H9 (cell line): ENCODE measurements at regions not wholly inside any gene's neighbourhood (a gene's known extent, or its start where the extent isn't known, plus 50 kb on each side); places are given as distances from the start of the nearest gene placed in this dataset.

Experiments used
- DNase-seq: peaks from one replicate; pipeline ENCODE4 v3.0.0-alpha.2; 2017
- H2AFZ ChIP-seq: one replicate; pipeline ENCODE4 v1.6.1; 2013; ENCODE audit warnings: mild to moderate bottlenecking, low read length, control low read depth, moderate library complexity
- H2AK5ac ChIP-seq: 2 replicates; pipeline ENCODE4 v1.6.1; 2013; ENCODE audit warnings: low read length, control low read depth, mixed read lengths; ENCODE audit not compliant: insufficient read length
- H2BK120ac ChIP-seq: one replicate; pipeline ENCODE4 v1.6.1; 2013; ENCODE audit warnings: low read depth, mild to moderate bottlenecking, low read length, control low read depth, inconsistent platforms; ENCODE audit not compliant: poor library complexity, severe bottlenecking
- H2BK12ac ChIP-seq: 2 replicates; pipeline ENCODE4 v1.6.1; 2013; ENCODE audit warnings: low read length, control low read depth, mixed read lengths, low read depth; ENCODE audit not compliant: insufficient read length
- H2BK15ac ChIP-seq: 2 replicates; pipeline ENCODE4 v1.6.1; 2013; ENCODE audit warnings: low read depth, low read length, control low read depth
- H2BK20ac ChIP-seq: one replicate; pipeline ENCODE4 v1.6.1; 2013; ENCODE audit warnings: low read depth, mild to moderate bottlenecking, low read length, control low read depth, inconsistent platforms; ENCODE audit not compliant: poor library complexity, severe bottlenecking
- H2BK5ac ChIP-seq: 2 replicates; pipeline ENCODE4 v1.6.1; 2013; ENCODE audit warnings: low read length, control low read depth, mixed read lengths; ENCODE audit not compliant: insufficient read length
- H3K14ac ChIP-seq: 2 replicates; pipeline ENCODE4 v1.6.1; 2013; ENCODE audit warnings: low read length, control low read depth; ENCODE audit not compliant: insufficient read depth
- H3K18ac ChIP-seq: 2 replicates; pipeline ENCODE4 v1.6.1; 2013; ENCODE audit warnings: low read depth, mild to moderate bottlenecking, mixed read lengths, low read length, control low read depth; ENCODE audit not compliant: insufficient read length
- H3K23ac ChIP-seq: 2 replicates; pipeline ENCODE4 v1.6.1; 2013; ENCODE audit warnings: low read length, control low read depth, mixed read lengths, low read depth; ENCODE audit not compliant: insufficient read length
- H3K23me2 ChIP-seq: 2 replicates; pipeline ENCODE4 v1.6.1; 2013; ENCODE audit warnings: low read depth, mild to moderate bottlenecking, mixed read lengths, low read length, control low read depth; ENCODE audit not compliant: insufficient read length, poor library complexity, severe bottlenecking
- H3K27ac ChIP-seq: 2 replicates; pipeline ENCODE4 v1.5.1; 2013; ENCODE audit warnings: low read length, control low read depth, mixed read lengths, low read depth; ENCODE audit not compliant: insufficient read length
- H3K27me3 ChIP-seq: 2 replicates; pipeline ENCODE4 v1.6.1; 2013; ENCODE audit warnings: low read length, control low read depth, inconsistent platforms; ENCODE audit not compliant: insufficient read depth
- H3K4ac ChIP-seq: 2 replicates; pipeline ENCODE4 v1.6.1; 2013; ENCODE audit warnings: low read depth, mild to moderate bottlenecking, control low read depth, inconsistent platforms, low read length, moderate library complexity
- H3K4me1 ChIP-seq: 2 replicates; pipeline ENCODE4 v1.6.1; 2013; ENCODE audit warnings: low read length, control low read depth, inconsistent platforms; ENCODE audit not compliant: insufficient read depth
- H3K4me2 ChIP-seq: 2 replicates; pipeline ENCODE4 v1.6.1; 2013; ENCODE audit warnings: low read length, control low read depth, mixed read lengths; ENCODE audit not compliant: insufficient read length, insufficient read depth
- H3K56ac ChIP-seq: 2 replicates; pipeline ENCODE4 v1.6.1; 2013; ENCODE audit warnings: low read depth, mild to moderate bottlenecking, mixed read lengths, low read length, control low read depth; ENCODE audit not compliant: insufficient read length
- H3K79me1 ChIP-seq: 2 replicates; pipeline ENCODE4 v1.6.1; 2013; ENCODE audit warnings: low read depth, mild to moderate bottlenecking, moderate library complexity, low read length, control low read depth, inconsistent platforms; ENCODE audit not compliant: insufficient read depth, poor library complexity, severe bottlenecking
- H3K79me2 ChIP-seq: 2 replicates; pipeline ENCODE4 v1.6.1; 2013; ENCODE audit warnings: low read length, control low read depth, inconsistent platforms; ENCODE audit not compliant: insufficient read depth
- H3K9ac ChIP-seq: 2 replicates; pipeline ENCODE4 v1.6.1; 2013; ENCODE audit warnings: low read length, control low read depth, mixed read lengths; ENCODE audit not compliant: insufficient read length; ENCODE audit errors: extremely low read depth
- H3K9me3 ChIP-seq: one replicate; pipeline ENCODE4 v1.6.1; 2013; ENCODE audit warnings: low read depth, low read length, inconsistent platforms; ENCODE audit not compliant: control insufficient read depth
- H3T11ph ChIP-seq: one replicate; pipeline ENCODE4 v1.6.1; 2013; ENCODE audit warnings: mild to moderate bottlenecking, low read length, control low read depth, inconsistent platforms
- H4K20me1 ChIP-seq: one replicate; pipeline ENCODE4 v1.6.1; 2013; ENCODE audit not compliant: control insufficient read depth, insufficient read length, insufficient read depth
- H4K5ac ChIP-seq: 2 replicates; pipeline ENCODE4 v1.6.1; 2013; ENCODE audit warnings: low read depth, mild to moderate bottlenecking, mixed read lengths, low read length, control low read depth; ENCODE audit not compliant: insufficient read length
- H4K8ac ChIP-seq: replicated peaks from 2 replicates; pipeline ENCODE4 v1.6.1; 2013; ENCODE audit warnings: low read length, control low read depth, mixed read lengths, low read depth; ENCODE audit not compliant: insufficient read length
- H4K91ac ChIP-seq: 2 replicates; pipeline ENCODE4 v1.6.1; 2013; ENCODE audit warnings: low read depth, mild to moderate bottlenecking, moderate library complexity, mixed read lengths, low read length, control low read depth; ENCODE audit not compliant: insufficient read length
- H3K27ac Mint-ChIP-seq, 3 experiments: 2 replicates in 2 of 3; 3 replicates in 1 of 3; pipeline ENCODE4 v1.8.0; 2020 to 2021; ENCODE audit warnings: mixed read lengths in 3 of 3, mild to moderate bottlenecking in 1 of 3, moderate library complexity in 1 of 3
- H3K27me3 Mint-ChIP-seq: 2 replicates; pipeline ENCODE4 v1.8.0; 2021; ENCODE audit warnings: low read depth, mild to moderate bottlenecking, moderate library complexity, mixed read lengths
- H3K36me3 Mint-ChIP-seq, 3 experiments: 2 replicates in 2 of 3; 3 replicates in 1 of 3; pipeline ENCODE4 v1.8.0; 2020 to 2021; ENCODE audit warnings: low read depth in 3 of 3, mixed read lengths in 3 of 3; ENCODE audit not compliant: insufficient read depth in 1 of 3
- H3K4me1 Mint-ChIP-seq, 2 experiments: 2 replicates each; pipeline ENCODE4 v1.8.0; 2020; ENCODE audit warnings: mixed read lengths in 2 of 2
- H3K4me3 Mint-ChIP-seq, 2 experiments: 2 replicates in 1 of 2; 3 replicates in 1 of 2; pipeline ENCODE4 v1.8.0; 2020 to 2021; ENCODE audit warnings: mild to moderate bottlenecking in 2 of 2, mixed read lengths in 2 of 2, moderate library complexity in 1 of 2
- H3K9me3 Mint-ChIP-seq, 2 experiments: 2 replicates in 1 of 2; 3 replicates in 1 of 2; pipeline ENCODE4 v1.8.0; 2020; ENCODE audit warnings: mild to moderate bottlenecking in 2 of 2, mixed read lengths in 2 of 2, moderate library complexity in 1 of 2
- CTCF ChIP-seq: fragments of 200-600 bp; sonication (generic); conservative IDR thresholded peaks from 3 replicates; pipeline ENCODE4 v1.8.0; 2021; ENCODE audit warnings: antibody characterized with exemption, mild to moderate bottlenecking
- WGBS: extraction: QIAGEN DNeasy Blood & Tissue Kit; methylation state at CpG from one replicate; pipeline ENCODE4 v1.1.7; 2013; ENCODE audit warnings: missing lambda C conversion rate, low lambda C conversion rate, mixed read lengths; ENCODE audit not compliant: insufficient read length; ENCODE audit errors: extremely low coverage; 5-methylcytosine and 5-hydroxymethylcytosine counted together

- no peak overlapping the region for H3K23ac ChIP-seq
- 0 out of 2 replicates have a peak overlapping the region, but pooled peaks have one; percentile 31 for H3K14ac ChIP-seq
- no peak overlapping the region for H4K8ac ChIP-seq
- no peak overlapping the region for H4K5ac ChIP-seq
- no peak overlapping the region for H2BK20ac ChIP-seq
- no peak overlapping the region for H2AFZ ChIP-seq
- no peak overlapping the region for H3K27ac ChIP-seq
- WGBS: no CpG with 5 or more reads among the region's 3 CpGs
- H4K91ac ChIP-seq: no peak overlapping the region
- H2BK5ac ChIP-seq: no peak overlapping the region
- H3T11ph ChIP-seq: no peak overlapping the region
- no peak overlapping the region for H3K18ac ChIP-seq
- DNase-seq: no peak
- H3K56ac ChIP-seq: no peak overlapping the region
- no peaks in the 10 kb centered on the region; a peak in 1 of 7 replicates for H3K36me3 Mint-ChIP-seq
- H3K9me3 Mint-ChIP-seq: peaks cover 0 to 4% of the 10 kb centered on the region in 2 experiments; a peak in 2 of 5 replicates
- H3K4ac ChIP-seq: no peak overlapping the region
- H3K23me2 ChIP-seq: no peaks in the 10 kb centered on the region
- no peak for TF ChIP-seq CTCF
- H3K9me3 ChIP-seq: no peaks in the 10 kb centered on the region
- H2BK12ac ChIP-seq: no peak overlapping the region
- no peak overlapping the region for H2BK120ac ChIP-seq
- H3K4me2 ChIP-seq: no peak overlapping the region
- H3K79me2 ChIP-seq: no peaks in the 10 kb centered on the region
- peaks cover 6% of the 10 kb centered on the region; the same call in 1 of the 2 replicates for H3K27me3 Mint-ChIP-seq
- peaks cover 26 to 27% of the 10 kb centered on the region in 2 experiments for H3K4me1 Mint-ChIP-seq
- no peak overlapping the region for H2BK15ac ChIP-seq
- H3K9ac ChIP-seq: no peak overlapping the region
- H3K4me3 Mint-ChIP-seq: no peak overlapping the region
- H2AK5ac ChIP-seq: no peak overlapping the region
- no peaks in the 10 kb centered on the region for H4K20me1 ChIP-seq
- H3K27ac Mint-ChIP-seq: 0 out of 7 replicates have a peak overlapping the region, but pooled peaks of 1 of the 3 experiments have one; percentile 53
- H3K79me1 ChIP-seq: no peaks in the 10 kb centered on the region
- no peaks in the 10 kb centered on the region for H3K27me3 ChIP-seq
- no peaks in the 10 kb centered on the region for H3K4me1 ChIP-seq
Measured at GRCh38 chr9:107190061-107190935, 92.8 kb upstream of the RAD23B start.
